Adrenal gland (tissue), 9 donors: ENCODE measurements at regions not wholly inside any gene's neighbourhood (a gene's known extent, or its start where the extent isn't known, plus 50 kb on each side); places are given as distances from the start of the nearest gene placed in this dataset.

ENCODE experiments used
- DNase-seq, 7 donors: peaks; one replicate each; pipeline ENCODE4 v3.0.0-alpha.2; 2019 to 2020
- H3K27ac ChIP-seq, 5 donors: fragments of 200-600 bp; sonication (generic) in 4 of 5; 1 replicate in 3 of 5; 2 replicates in 2 of 5; pipeline versions ENCODE4 v1.5.1 to v1.8.0; 2016 to 2020; ENCODE audit warnings: mild to moderate bottlenecking in 1 of 5
- H3K27me3 ChIP-seq: fragments of 200-600 bp; 2 replicates; pipeline ENCODE4 v1.8.0; 2021
- H3K36me3 ChIP-seq, 2 donors: fragments of 200-600 bp; replicated peaks in 1 of 2; 1 replicate in 1 of 2; 2 replicates in 1 of 2; pipeline versions ENCODE4 v1.5.1 to v1.8.0; 2018 to 2022
- H3K4me1 ChIP-seq, 2 donors: fragments of 200-600 bp; replicated peaks in 1 of 2; 1 replicate in 1 of 2; 2 replicates in 1 of 2; pipeline versions ENCODE4 v1.5.1 to v1.8.0; 2018 to 2021
- H3K4me3 ChIP-seq, 4 donors: fragments of 200-600 bp; sonication (generic) in 3 of 4; one replicate each; pipeline ENCODE4 v1.5.1; 2016 to 2018
- H3K9me3 ChIP-seq, 3 donors: fragments of 200-600 bp; sonication (generic) in 1 of 3; replicated peaks in 1 of 3; 1 replicate in 2 of 3; 2 replicates in 1 of 3; pipeline versions ENCODE4 v1.5.1 to v1.8.0; 2016 to 2021
- CTCF ChIP-seq, 6 experiments: fragments of 450-650 bp in 4 of 6; fragments of 200-600 bp in 2 of 6; sonication (generic) in 1 of 6; IDR thresholded peaks; 1 replicate in 5 of 6; 2 replicates in 1 of 6; pipeline versions ENCODE4 v1.5.1 to v1.8.0; 2016 to 2021; ENCODE audit warnings: antibody characterized with exemption in 6 of 6, mild to moderate bottlenecking in 2 of 6, moderate library complexity in 1 of 6
- POLR2A ChIP-seq, 2 donors: fragments of 450-650 bp; IDR thresholded peaks; one replicate each; pipeline ENCODE4 v1.6.1; 2017; ENCODE audit warnings: antibody characterized with exemption in 2 of 2, mild to moderate bottlenecking in 2 of 2, moderate library complexity in 1 of 2
- WGBS, 4 donors: extraction: QIAGEN DNeasy Blood & Tissue Kit in 2 of 4; methylation state at CpG; one replicate each; pipeline versions ENCODE4 v1.1.5 to v1.1.7; 2013 to 2017; 5-methylcytosine and 5-hydroxymethylcytosine counted together
- intact Hi-C, 2 donors: fragments of 100-400 bp; cut with DNase I; formaldehyde crosslinking; loops; one replicate each; pipeline versions ENCODE4 v1.14.1 to v1.15.0; 2022 to 2023
- donor health status: healthy with polysubstance abuse.
- donor health status: Bipolar disorder and iron deficiency.
- donor health status: DM: yes; HTN: yes; CAD: no.
- donor health status: DM: no; HTN: no; CAD: no.
- donor health status: DM: no; HTN: no; CAD: no.

DNA sequence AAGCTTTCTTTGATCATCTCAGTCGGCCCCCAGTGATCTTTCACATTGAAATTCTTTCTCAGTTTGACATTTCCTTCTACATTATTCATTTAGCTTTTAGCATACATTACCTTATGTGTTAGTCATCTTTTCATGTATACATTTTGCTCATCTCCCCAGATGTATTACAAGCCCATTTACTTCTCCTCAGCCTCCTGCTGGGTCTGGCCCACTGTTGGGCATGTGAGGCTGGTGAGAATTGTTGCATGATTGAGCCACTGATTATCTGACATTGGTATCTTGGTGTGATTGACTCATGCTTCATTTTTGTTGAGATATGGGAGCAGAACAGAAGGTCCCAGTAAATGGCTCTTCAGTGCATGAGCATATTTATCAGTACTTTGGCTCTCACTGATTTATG is 300.1 kb upstream of the DDX18 start:
- H3K4me3 ChIP-seq: no peak overlapping the region
- H3K4me1 ChIP-seq: no peaks in the 10 kb centered on the region
- no peak overlapping the region for H3K27ac ChIP-seq
- DNase-seq: no peak
- no peaks in the 10 kb centered on the region for H3K27me3 ChIP-seq
- 53 to 73% (median 62%) methylated on average over 1 of the region's 1 CpG for WGBS, 4 donors
- intact Hi-C loops: no loop called here
- no peaks in the 10 kb centered on the region for H3K9me3 ChIP-seq
- no peak for TF ChIP-seq POLR2A (IDR thresholded peaks at IDR 0.05)
- no peak for TF ChIP-seq CTCF (IDR thresholded peaks at IDR 0.05)
- H3K36me3 ChIP-seq: no peaks in the 10 kb centered on the region

DNA sequence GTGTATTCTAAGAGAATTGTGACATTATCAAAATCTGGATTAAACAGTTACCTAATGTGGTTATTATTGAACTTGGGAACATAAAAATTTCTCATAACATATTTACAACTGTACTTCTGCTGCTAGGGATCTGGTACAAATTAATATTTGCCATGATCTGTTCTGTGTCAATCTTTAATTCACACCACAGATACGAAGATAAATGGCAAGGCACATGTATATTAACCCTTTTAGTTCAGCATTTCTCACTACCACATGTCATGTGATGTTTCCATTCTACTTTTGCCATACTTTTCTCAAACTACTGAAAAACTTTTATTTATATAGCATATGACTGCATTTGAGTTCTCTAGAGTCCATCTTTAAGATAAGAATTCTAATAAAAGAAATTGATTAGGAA is 295.3 kb upstream of the DDX18 start:
- H3K27me3 ChIP-seq: no peaks in the 10 kb centered on the region
- no peaks in the 10 kb centered on the region for H3K36me3 ChIP-seq
- no peaks in the 10 kb centered on the region for H3K9me3 ChIP-seq
- intact Hi-C loops: no loop called here
- H3K27ac ChIP-seq: no peak overlapping the region
- no peak overlapping the region for H3K4me3 ChIP-seq
- TF ChIP-seq POLR2A (IDR thresholded peaks at IDR 0.05) (no peak), CTCF (IDR thresholded peaks at IDR 0.05) (no peak)
- DNase-seq: no peak
- 20 to 29% (median 27%) methylated on average over 1 of the region's 1 CpG for WGBS, 4 donors
- H3K4me1 ChIP-seq: no peaks in the 10 kb centered on the region

DNA sequence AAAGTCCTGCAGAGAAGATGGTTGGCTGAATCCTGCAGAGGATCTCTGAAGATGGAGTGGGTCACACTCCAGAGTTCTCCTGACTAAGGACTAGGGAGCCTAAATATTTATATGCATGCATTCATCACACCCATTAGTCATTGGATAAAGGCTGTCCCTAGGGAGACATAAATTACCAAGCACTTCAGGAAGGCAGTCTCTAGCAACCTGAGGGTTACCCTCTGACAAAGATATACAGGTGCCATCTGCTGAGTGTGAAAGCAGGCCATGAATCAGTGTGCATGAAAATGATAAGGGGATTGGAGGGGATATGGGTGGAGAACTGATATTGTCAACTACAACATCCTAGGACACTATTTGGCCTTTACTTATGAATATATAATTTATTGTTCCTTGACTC is 294.8 kb upstream of the DDX18 start:
- intact Hi-C loops: no loop called here

GRCh38 chr2:117523267-117523666 is 291.2 kb upstream of the DDX18 start:
- peak; percentile 27 to 90 (median 60) for DNase-seq
- H3K4me3 ChIP-seq: no peak overlapping the region
- H3K27ac ChIP-seq: no peak overlapping the region
- no peaks in the 10 kb centered on the region for H3K9me3 ChIP-seq
- no peaks in the 10 kb centered on the region for H3K27me3 ChIP-seq
- 0 to 3% (median 1%) methylated on average over 2 of the region's 2 CpGs for WGBS, 4 donors
- TF ChIP-seq CTCF (IDR thresholded peaks at IDR 0.05): no peak
- no peak for TF ChIP-seq POLR2A (IDR thresholded peaks at IDR 0.05)
- H3K4me1 ChIP-seq: no peaks in the 10 kb centered on the region
- intact Hi-C loops: no loop called here
- no peaks in the 10 kb centered on the region for H3K36me3 ChIP-seq

More for the DNA sequence above, 294.8 kb upstream of the DDX18 start:
- Histone ChIP-seq H3K4me1 (no peaks in the 10 kb centered on the region), H3K4me3 (no peak overlapping the region), H3K27me3 (no peaks in the 10 kb centered on the region), H3K27ac (no peak overlapping the region), H3K36me3 (no peaks in the 10 kb centered on the region), H3K9me3 (no peaks in the 10 kb centered on the region)
- no peak for TF ChIP-seq POLR2A (IDR thresholded peaks at IDR 0.05)
- TF ChIP-seq CTCF (IDR thresholded peaks at IDR 0.05): no peak
- DNase-seq: no peak
